ENCODE measurements at regions not wholly inside any gene's neighbourhood (a gene's known extent, or its start where the extent isn't known, plus 50 kb on each side); places are given as distances from the start of the nearest gene placed in this dataset.

GRCh38 chr18:31241425-31241824 is 76.5 kb upstream of the DSG1 start:
- TF ChIP-seq CTCF (conservative IDR thresholded peaks at IDR 0.05; ENCODE audit: low read depth in 2 of 2) (no peak), EZH2 (IDR thresholded peaks at IDR 0.05; ENCODE audit: low read depth, unreplicated experiment) (no peak), CREB1 (CRISPR knock-in tag; IDR thresholded peaks at IDR 0.05; ENCODE audit: low read depth) (no peak), POLR2AphosphoS5 (IDR thresholded peaks at IDR 0.05; ENCODE audit: low read depth) (no peak), REST (IDR thresholded peaks at IDR 0.05; ENCODE audit: unreplicated experiment) (no peak), EZH2phosphoT487 (IDR thresholded peaks at IDR 0.05; ENCODE audit: unreplicated experiment) (no peak), ZNF114 (CRISPR knock-in tag; IDR thresholded peaks at IDR 0.05) (no peak), JUNB (IDR thresholded peaks at IDR 0.05; ENCODE audit: unreplicated experiment) (no peak), STAT1 (IDR thresholded peaks at IDR 0.05; ENCODE audit: unreplicated experiment) (no peak), NANOG (IDR thresholded peaks at IDR 0.05; ENCODE audit: borderline replicate concordance) (no peak), ZNF462 (CRISPR knock-in tag; IDR thresholded peaks at IDR 0.05) (no peak), ETS1 (IDR thresholded peaks at IDR 0.05) (no peak), ZNF331 (CRISPR knock-in tag; IDR thresholded peaks at IDR 0.05; ENCODE audit: low read depth) (no peak)
